H54 (cell line): ENCODE measurements at regions not wholly inside any gene's neighbourhood (a gene's known extent, or its start where the extent isn't known, plus 50 kb on each side); places are given as distances from the start of the nearest gene placed in this dataset.
"Not testable (repeated sequence)": the region's sequence is repeated elsewhere in the genome, so short reads cannot be mapped to it uniquely, and the experiment has no call there.

Source experiments
- DNase-seq: peaks from one replicate; pipeline ENCODE4 v3.0.0; 2011; ENCODE audit warnings: low spot score, mixed read lengths; ENCODE audit not compliant: insufficient read length
- FAIRE-seq: peaks from 3 replicates; lab custom pipeline; 2011; peaks lifted over from hg19 to GRCh38; lab: Jason Lieb, UNC
- POLR2A ChIP-seq: IDR thresholded peaks from 2 replicates; pipeline ENCODE4 v1.6.1; 2011; ENCODE audit warnings: low read depth, mild to moderate bottlenecking, low read length

DNA sequence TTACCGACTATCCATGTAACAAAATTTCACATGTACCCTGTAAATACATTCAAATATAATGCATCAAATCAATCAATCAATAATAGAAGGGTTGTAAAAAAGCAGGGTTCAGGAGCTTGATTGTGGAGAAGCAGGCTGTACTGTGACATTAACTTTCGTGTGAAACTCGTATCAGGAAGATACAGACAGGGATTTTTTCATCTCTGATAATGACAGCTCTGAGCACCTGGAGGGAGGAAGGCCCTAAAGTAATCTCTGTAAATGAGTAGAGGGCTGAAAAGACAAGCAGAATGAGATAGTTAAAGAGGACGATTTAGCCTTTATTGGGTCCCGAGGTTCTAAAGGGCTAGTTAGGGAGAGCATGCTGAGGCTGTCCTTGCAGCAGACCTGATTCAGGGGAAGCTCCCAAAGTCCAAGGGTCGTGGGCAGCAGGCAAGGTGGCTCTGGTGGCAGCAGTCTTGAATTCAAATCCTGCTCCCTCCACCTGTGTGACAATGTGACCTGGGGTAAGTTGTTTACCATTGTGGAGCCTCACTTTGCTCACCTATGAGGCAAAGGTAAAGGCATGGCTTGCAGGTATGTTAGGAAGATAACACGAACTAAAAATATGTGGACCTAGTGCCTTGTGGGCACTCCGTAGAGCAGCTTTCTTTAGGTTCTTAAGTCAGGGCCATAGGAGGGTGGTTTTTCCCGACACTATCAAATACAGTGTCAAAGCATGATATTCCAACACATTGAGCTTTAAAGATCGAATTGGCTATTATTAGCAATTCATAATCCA is 219.4 kb upstream of the MYLIP start:
- FAIRE-seq (no peak), DNase-seq (no peak)
- TF ChIP-seq POLR2A, result no peak

DNA sequence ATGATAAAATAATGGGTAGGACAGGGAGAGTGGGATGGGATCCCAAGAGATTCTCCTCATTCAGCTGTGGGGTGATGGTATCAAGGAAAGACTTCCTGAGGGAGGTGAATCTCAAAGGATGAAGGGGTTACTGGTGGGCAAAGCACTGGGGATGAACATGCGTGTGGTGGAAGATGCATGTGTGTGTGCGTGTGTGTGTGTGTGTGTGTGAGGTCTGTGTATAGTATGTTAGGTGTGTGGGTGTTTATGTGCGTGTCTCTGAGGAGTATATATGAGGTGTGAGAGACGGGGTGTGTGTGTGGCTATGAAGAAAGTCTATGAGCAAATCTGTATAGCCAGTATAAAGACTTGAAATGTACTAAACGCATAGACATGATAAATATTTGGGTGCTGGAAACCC is 220.0 kb upstream of the MYLIP start:
- FAIRE-seq, result no peak
- TF ChIP-seq POLR2A, result no peak

DNA sequence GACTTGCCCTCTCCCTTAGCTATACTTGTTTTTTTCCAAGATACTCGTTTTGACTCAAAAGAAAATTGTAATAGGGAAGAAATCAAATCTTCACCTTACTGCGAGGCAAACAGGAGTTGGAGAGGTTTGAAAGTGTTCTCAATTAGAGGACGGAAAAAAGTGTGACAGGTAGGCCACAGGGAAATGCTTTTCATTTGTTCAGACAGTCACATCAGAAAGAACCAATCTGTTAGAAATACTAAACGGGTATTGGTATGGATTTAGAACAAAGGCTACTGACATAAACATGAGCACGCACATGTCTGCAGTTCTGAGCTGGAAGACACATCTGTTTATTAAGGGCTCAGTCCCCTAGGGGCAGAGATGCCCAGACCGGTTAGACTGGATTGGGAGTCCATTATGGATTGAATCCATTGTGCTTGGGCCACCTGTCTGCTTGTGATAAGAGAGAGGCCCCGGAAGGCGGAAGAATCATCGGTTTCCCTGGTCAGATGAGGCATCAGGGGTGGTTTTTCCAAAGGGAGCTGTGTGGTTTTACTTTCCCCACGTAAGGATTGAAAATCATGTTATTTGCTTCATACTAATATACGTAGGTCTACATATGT is 220.9 kb upstream of the MYLIP start:
- FAIRE-seq (no peak), DNase-seq (no peak)
- TF ChIP-seq POLR2A, result no peak

More for the DNA sequence above, 220.0 kb upstream of the MYLIP start:
- no peak for DNase-seq

DNA sequence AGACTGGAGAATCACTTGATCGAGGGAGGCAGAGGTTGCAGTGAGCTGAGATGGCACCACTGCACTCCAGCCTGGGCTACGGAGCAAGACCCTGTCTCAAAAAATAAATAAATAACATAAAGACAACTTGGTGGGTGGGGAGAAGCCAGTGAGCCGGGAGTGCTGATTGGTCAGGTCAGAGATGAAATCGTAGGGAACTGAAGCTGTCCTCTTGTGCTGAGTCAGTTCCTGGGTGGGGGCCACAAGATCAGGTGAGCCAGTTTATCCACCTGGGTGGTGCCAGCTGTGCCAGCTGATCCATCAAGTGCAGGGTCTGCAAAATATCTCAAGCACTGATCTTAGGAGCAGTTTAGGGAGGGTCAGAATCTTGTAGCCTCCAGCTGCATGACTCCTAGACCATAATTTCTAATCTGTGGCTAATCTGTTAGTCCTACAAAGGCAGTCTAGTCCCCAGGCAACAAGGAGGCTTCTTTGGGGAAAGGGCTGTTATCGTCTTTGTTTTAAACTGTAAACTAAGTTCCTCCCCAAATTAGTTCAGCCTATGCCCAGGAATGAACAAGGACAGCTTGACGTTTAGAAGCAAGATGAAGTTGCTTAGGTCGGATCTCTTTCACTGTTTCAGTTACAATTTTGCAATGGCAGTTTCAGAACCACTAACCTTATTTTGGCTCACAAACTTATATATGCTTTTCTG is 221.5 kb upstream of the MYLIP start:
- not testable (repeated sequence) for FAIRE-seq, DNase-seq

DNA sequence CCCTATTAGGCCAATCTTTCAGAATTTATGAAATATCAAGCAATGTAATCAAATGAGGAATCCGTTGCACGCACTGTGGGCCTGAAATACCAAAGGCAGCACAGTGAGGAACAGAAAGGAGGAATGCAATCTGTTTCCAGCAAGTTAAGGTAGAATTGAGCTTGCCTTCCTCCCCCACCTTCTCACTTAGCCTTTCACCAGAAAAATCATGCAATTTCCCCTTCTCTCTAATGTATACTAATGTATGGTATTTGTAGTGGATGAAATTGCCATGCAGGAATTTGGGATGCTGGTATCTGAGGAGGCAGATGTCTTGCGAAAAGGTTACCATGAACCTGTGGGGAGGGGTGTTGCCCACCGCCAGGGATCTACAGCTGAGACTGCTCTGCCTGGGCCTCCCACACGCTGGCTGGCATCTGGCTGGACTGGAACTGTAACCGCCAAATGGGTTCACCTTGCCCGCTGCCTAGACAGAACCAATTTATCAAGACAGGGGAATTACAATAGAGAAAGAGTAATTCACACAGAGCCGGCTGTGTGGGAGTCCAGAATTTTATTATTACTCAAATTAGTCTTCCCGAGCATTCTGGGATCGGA is 222.4 kb upstream of the MYLIP start:
- DNase-seq, result no peak
- no peak for FAIRE-seq
- TF ChIP-seq POLR2A, result no peak

DNA sequence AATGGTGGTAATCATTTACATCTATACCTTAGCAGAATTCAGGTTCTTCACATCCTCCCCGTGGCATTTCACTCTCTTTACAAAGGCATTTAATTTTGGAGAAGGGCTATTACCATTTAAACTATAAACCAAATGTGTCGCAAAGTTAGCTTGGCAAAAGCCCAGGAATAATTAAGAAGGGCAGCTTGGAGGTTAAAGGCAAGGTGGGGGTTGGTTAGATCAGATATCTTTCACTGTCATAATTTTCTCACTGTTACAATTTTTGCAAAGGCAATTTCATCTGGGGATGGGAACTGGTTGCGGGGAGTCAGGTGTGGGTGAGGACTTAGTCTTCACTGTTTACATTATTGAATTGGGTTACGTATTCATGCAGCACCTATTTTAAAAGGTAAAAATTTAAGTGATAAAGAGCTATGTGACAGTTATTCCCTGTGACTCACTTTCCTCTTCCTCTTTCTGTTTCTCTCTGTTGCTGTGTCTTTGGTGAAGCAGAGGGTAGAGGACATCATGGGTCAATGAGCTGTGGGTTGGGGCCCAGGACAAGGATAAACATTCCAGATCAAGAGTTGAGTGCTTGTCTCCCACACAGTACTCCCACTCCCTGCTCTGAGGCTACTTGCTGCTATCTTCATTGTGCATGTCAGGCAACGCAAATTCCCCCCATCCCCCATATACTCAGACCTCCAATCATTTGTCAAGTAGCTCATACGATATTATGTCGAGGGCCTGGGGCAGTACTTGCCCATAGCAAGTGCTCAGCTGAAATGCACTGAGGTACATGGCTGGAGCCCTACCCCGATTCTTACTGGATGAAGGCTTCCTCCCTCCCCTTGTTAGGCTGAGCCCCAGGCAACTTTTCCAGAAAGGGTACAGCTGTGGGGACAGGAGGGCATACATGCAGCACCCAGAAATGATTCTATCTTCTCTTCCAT is 223.1 kb upstream of the MYLIP start:
- FAIRE-seq (no peak), DNase-seq (no peak)
- no peak for TF ChIP-seq POLR2A

DNA sequence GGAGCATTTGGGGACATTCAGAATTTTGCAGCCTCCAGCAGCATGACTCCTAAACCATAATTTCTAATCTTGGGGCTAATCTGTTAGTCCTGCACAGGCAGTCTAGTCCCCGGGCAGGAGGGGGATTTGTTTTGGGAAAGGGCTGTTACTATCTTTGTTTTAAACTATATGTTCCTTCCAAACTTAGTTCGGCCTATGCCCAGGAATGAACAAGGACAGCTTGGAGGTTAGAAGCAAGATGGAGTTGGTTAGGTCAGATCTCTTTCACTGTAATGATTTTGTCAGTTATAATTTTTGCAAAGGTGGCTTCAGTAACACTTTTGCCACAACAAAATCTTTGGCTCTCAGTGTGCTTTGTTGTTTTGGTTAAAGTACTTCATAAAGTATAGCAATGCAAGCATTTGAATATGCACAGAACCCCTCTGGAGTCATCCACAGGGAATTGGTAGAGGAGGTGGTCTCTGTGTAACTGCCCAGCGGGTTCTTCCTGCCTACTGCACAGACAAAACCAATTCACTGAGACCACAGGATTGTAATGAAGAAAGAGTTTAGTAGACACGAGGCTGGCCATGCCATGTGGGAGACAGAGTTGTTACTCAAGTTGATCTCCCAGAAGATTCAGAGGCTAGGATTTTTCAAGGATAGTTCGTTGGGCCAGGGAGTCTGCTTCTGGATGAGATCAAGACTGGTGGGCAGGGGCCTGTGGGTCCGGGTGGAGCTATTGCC is 224.1 kb upstream of the MYLIP start:
- FAIRE-seq, result no peak
- no peak for TF ChIP-seq POLR2A
- DNase-seq, result no peak

DNA sequence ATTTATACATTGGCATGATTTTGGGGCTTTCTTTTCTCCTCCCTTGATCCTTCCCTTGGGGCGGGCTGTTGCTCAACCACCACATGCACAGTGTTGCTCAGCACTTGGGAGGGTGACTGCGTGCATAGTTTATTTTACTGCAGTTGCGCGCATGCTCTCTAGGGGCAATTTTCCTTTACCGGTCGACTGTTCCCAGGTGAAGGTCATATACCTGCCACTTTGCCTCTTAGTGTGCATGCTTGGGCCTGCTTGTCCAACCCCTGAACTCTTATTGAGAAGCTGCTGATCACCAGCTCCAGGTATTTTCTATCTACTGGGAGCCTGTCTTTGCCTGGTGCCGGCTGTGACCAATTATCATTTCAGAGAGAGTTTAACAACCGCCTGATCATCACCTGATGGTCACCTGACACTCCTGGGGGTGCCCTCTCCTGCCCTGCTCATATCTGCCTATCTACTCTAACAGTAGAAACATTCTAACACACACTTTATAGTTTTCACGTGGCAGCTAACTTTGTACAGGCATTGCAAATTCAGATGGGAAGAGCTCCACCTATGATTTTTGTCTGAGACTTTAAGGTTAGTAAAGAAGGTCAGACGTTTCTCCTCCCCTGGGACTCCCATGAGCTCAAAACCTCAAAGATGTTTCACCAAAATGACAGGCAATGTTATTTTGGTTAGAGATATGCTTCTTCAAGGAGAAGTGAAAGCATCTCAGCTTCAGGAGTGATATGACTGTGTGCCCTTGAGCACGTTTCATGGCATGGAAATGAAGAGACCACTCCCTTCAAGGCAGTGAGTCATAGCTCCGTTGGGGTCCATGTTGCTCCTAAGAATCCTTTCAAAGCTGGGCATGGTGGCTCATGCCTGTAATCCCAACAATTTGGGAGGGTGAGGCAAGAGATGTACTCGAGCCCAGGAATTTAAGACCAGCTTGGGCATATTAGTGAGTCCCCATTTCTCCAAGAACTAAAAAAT is 227.5 kb upstream of the MYLIP start:
- TF ChIP-seq POLR2A, result no peak
- DNase-seq (no peak), FAIRE-seq (no peak)

DNA sequence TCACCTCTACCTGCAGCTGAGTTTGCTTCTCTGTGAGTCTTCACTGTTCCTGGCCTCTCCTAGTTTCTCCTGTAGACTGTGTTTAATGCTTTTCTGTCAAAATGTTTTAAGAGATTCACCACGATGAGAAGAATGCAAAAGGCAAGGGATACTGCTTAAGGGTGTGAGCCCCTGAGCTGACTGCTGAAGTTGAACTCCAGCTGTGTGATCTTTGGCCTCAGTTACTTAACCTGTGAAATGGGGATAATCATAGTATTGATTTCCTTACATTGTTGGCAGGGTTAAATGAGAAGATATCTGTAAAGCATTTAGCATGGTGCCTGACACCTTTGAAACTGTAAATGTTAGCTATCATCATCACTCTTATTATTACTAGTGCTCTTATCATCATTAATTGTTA is 230.2 kb upstream of the MYLIP start:
- FAIRE-seq (no peak), DNase-seq (no peak)
- no peak for TF ChIP-seq POLR2A

DNA sequence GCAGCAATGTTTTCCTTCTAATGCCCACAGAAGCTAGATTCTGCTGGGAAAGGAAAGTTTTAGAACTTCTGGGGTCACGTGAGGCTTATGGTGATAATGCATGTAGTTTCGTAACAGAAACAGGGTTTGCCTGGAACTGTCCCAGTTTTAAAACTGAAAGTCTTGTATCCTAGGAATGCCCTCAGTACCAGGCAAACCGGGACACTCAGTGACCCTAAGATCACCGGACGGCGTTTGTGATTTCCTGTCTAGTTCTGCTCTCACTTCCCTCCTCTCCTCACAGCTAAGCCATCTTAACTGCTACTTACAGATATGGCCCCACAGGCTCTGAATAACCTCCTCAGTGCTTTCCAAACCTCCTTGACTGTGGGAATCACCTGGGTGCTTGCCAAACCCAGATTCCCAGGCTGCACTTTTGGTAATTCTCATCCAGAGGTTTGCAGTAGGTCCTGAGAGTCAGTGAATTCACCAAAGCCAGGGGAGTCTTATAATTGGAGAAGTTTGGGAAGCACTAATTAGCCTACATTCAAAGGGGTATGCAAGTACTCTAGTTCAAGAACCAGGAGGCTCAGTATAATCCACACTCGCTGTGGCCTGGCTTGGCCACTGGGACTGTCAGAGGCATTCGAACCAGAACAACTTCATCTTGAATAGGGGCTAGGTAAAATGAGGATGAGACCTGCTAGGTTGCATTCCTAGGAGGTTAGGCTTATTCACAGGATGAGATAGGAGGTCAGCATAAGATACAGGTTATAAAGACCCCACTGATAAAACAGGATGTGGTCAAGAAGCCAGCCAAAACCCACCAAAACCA is 231.6 kb upstream of the MYLIP start:
- DNase-seq (no peak), FAIRE-seq (no peak)
- no peak for TF ChIP-seq POLR2A
